ENCODE measurements at regions not wholly inside any gene's neighbourhood (a gene's known extent, or its start where the extent isn't known, plus 50 kb on each side); places are given as distances from the start of the nearest gene placed in this dataset.

DNA sequence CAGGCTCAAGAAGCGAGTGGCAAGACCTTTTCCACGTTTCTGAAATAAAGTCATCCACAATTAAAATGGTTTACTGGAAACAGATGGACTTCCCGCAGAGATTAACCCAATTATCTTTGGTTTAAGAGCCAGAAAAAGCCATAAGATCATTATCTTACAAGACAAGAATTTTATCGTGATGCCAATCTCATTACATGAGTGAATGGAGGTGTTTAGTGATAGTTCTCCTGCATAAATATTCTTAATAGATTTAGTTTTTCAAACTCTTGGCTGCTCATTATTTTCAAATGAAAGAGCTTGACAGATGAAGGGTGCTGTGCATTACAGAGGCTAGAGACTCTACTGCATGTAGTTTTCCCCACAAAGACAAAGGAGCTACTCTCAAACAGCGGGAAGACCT, 1028.4 kb upstream of the PIK3C3 start:
- no peak for TF ChIP-seq CTBP1 (IDR thresholded peaks at IDR 0.05; ENCODE audit: borderline replicate concordance)
- TF ChIP-seq, protein P1, sequence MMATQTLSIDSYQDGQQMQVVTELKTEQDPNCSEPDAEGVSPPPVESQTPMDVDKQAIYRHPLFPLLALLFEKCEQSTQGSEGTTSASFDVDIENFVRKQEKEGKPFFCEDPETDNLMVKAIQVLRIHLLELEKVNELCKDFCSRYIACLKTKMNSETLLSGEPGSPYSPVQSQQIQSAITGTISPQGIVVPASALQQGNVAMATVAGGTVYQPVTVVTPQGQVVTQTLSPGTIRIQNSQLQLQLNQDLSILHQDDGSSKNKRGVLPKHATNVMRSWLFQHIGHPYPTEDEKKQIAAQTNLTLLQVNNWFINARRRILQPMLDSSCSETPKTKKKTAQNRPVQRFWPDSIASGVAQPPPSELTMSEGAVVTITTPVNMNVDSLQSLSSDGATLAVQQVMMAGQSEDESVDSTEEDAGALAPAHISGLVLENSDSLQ (IDR thresholded peaks at IDR 0.05), result no peak
- TF ChIP-seq BHLHE40 (IDR thresholded peaks at IDR 0.05; ENCODE audit: borderline replicate concordance), result no peak
- no peak for TF ChIP-seq ZNF384 (IDR thresholded peaks at IDR 0.05)
- TF ChIP-seq ARNT (IDR thresholded peaks at IDR 0.05), result no peak
- no peak for TF ChIP-seq SP1 (IDR thresholded peaks at IDR 0.05)
- ChIA-PET POLR2A (no interaction called here), CTCF (no interaction called here)
- DNase-seq (ENCODE audit: extremely low spot score), result no peak

DNA sequence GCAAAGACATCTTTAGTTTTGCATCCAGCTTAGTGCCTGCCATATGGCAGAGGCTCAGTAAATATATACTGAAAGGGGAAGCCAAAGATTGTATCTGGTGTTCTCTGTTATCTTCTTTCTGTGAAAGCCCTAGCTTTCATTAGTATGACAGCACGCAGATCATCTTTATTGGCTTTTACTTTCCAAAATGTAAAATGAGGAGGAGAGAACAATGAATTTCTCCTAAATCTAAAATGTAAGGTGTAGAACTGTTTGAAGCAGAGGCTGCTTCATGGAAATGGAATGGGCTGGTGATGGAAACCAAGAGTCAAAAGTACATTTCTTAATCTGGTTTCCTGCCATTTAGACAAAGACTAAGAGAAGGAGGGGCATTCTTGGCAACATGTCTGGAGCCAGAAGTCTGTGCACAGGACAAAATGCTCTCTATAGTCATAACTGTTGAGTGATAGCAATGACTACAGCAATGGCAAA, 1029.9 kb upstream of the PIK3C3 start:
- CTCF ChIA-PET, result interaction anchor here (0.8 kb wide), 1 partner anchor 10 kb away, joined by 3 read pairs; no protein-coding TSS in a partner anchor
- POLR2A ChIA-PET, result no interaction called here
- TF ChIP-seq ELF4 (IDR thresholded peaks at IDR 0.05), result no peak
- TF ChIP-seq HDGF (IDR thresholded peaks at IDR 0.05; ENCODE audit: borderline replicate concordance), result no peak
- no peak for TF ChIP-seq ZNF384 (IDR thresholded peaks at IDR 0.05)
- TF ChIP-seq LEF1 (IDR thresholded peaks at IDR 0.05; ENCODE audit: borderline replicate concordance), result no peak
- TF ChIP-seq FOXM1 (IDR thresholded peaks at IDR 0.05; ENCODE audit: borderline replicate concordance), result no peak
- TF ChIP-seq NFRKB (IDR thresholded peaks at IDR 0.05), result no peak
- TF ChIP-seq FOXA1 (IDR thresholded peaks at IDR 0.05), result no peak
- TF ChIP-seq SP1 (IDR thresholded peaks at IDR 0.05), result no peak
- no peak for DNase-seq (ENCODE audit: extremely low spot score)

DNA sequence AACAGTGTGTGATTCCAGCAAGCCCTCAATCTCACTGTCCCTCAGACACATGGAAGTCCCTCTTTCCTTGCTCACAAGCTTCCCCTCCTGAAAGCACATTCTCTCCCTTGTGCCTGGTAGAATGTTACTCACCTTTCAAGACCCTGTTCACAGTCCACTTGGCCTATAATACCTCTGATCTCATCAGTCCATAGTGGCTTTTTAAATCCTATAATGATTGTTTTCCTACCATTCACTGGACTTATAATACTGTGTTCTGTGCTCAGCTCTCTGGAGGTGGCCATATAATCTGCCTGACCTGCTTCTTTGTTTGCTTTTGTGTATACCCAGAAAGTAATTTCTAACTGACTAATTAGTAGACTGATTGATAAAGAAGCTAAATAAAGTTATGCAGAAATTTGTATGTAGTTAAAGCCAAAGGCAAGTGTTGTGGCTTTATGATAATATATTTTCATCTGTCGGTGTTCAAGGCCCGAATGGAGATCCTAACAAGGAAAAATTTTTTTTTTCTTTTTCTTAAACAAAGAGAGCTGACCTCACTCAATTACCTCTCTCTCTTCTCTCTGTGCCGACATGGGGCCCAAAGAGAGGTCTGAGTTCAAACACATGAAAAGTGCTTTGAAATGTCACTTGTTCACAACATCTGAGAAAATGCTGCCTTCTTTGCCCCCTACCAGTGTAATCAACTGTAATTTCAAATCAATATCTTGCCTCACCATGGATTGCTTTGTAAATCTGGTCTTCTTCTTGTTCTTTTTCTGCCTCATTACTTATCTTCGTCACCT, 1033.0 kb upstream of the PIK3C3 start:
- ChIA-PET POLR2A (no interaction called here), CTCF (interaction anchor here (0.7 to 1.2 kb wide), 2 partner anchors 13 kb away, joined by 3 read pairs; no protein-coding TSS in a partner anchor)
- TF ChIP-seq FOXK2 (IDR thresholded peaks at IDR 0.05) (no peak), ARNT (IDR thresholded peaks at IDR 0.05) (no peak), CTBP1 (IDR thresholded peaks at IDR 0.05; ENCODE audit: borderline replicate concordance) (no peak), FOXM1 (IDR thresholded peaks at IDR 0.05; ENCODE audit: borderline replicate concordance) (no peak), NFRKB (IDR thresholded peaks at IDR 0.05) (no peak), SUZ12 (IDR thresholded peaks at IDR 0.05) (no peak), ELF4 (IDR thresholded peaks at IDR 0.05) (no peak)
- no peak for DNase-seq (ENCODE audit: extremely low spot score)

DNA sequence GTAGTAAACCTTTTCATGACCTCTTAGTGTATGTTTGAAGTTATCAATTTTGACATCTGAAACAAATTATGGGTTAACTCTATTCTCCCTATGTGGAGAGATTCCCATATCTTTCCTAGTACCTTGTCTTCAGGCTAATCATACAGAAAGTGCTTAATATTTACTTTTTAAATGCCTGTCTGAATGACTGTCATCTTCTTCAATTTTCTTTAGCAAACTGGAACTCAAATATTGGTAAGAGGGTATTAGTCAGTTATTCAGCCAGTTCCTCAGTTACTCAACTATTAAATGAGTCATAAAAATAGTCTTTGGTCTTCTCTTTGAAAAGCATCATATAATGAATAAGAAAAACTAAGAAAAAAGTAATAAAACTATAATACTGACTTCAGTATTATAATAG, 1038.0 kb upstream of the PIK3C3 start:
- no peak for TF ChIP-seq SUZ12 (IDR thresholded peaks at IDR 0.05)
- TF ChIP-seq ZNF384 (IDR thresholded peaks at IDR 0.05), result no peak
- TF ChIP-seq CTBP1 (IDR thresholded peaks at IDR 0.05; ENCODE audit: borderline replicate concordance), result no peak
- TF ChIP-seq ELF4 (IDR thresholded peaks at IDR 0.05), result no peak
- TF ChIP-seq BHLHE40 (IDR thresholded peaks at IDR 0.05; ENCODE audit: borderline replicate concordance), result no peak
- no peak for TF ChIP-seq ARNT (IDR thresholded peaks at IDR 0.05)
- TF ChIP-seq TARDBP (IDR thresholded peaks at IDR 0.05), result no peak
- no peak for TF ChIP-seq HDGF (IDR thresholded peaks at IDR 0.05; ENCODE audit: borderline replicate concordance)
- no peak for TF ChIP-seq NFRKB (IDR thresholded peaks at IDR 0.05)
- no peak for TF ChIP-seq FOXM1 (IDR thresholded peaks at IDR 0.05; ENCODE audit: borderline replicate concordance)
- TF ChIP-seq, protein P1 (IDR thresholded peaks at IDR 0.05), result no peak
- no peak for TF ChIP-seq FOXA1 (IDR thresholded peaks at IDR 0.05)
- TF ChIP-seq FOXK2 (IDR thresholded peaks at IDR 0.05), result no peak
- TF ChIP-seq LEF1 (IDR thresholded peaks at IDR 0.05; ENCODE audit: borderline replicate concordance), result no peak
- no peak for TF ChIP-seq SP1 (IDR thresholded peaks at IDR 0.05)
- POLR2A ChIA-PET, result no interaction called here
- CTCF ChIA-PET, result no interaction called here
- DNase-seq (ENCODE audit: extremely low spot score), result no peak

DNA sequence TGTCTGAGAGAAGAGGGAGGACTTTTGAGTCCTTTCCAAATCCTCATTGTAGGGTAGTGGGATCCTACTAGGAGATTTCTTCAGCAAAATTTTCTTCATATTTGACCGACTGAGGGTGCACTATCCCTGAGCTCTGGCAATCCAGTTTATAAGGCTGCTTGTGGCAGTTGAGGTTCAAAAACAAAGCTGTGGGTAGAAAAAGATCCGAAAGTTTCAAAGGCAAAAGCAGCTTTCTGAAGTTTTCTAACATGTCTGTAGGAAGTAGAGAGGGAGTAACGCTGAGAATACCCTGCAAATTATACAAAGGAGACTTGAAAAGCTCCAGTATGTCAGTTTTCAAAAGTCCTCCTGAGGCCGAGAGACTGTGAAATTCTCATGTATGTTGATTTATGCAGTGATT, 1039.3 kb upstream of the PIK3C3 start:
- ChIA-PET POLR2A (no interaction called here), CTCF (interaction anchor here (1.4 kb wide), 1 partner anchor 19 kb away, joined by 4 read pairs; no protein-coding TSS in a partner anchor)
- DNase-seq (ENCODE audit: extremely low spot score), result no peak
- no peak for TF ChIP-seq LEF1 (IDR thresholded peaks at IDR 0.05; ENCODE audit: borderline replicate concordance)
- TF ChIP-seq SUZ12 (IDR thresholded peaks at IDR 0.05), result no peak
- no peak for TF ChIP-seq BHLHE40 (IDR thresholded peaks at IDR 0.05; ENCODE audit: borderline replicate concordance)
- TF ChIP-seq HDGF (IDR thresholded peaks at IDR 0.05; ENCODE audit: borderline replicate concordance), result no peak
- TF ChIP-seq, protein P1 (IDR thresholded peaks at IDR 0.05), result no peak
- no peak for TF ChIP-seq L3MBTL2 (conservative IDR thresholded peaks at IDR 0.05)
- no peak for TF ChIP-seq FOXM1 (IDR thresholded peaks at IDR 0.05; ENCODE audit: borderline replicate concordance)
- no peak for TF ChIP-seq FOXA1 (IDR thresholded peaks at IDR 0.05)
- TF ChIP-seq NFRKB (IDR thresholded peaks at IDR 0.05), result no peak

DNA sequence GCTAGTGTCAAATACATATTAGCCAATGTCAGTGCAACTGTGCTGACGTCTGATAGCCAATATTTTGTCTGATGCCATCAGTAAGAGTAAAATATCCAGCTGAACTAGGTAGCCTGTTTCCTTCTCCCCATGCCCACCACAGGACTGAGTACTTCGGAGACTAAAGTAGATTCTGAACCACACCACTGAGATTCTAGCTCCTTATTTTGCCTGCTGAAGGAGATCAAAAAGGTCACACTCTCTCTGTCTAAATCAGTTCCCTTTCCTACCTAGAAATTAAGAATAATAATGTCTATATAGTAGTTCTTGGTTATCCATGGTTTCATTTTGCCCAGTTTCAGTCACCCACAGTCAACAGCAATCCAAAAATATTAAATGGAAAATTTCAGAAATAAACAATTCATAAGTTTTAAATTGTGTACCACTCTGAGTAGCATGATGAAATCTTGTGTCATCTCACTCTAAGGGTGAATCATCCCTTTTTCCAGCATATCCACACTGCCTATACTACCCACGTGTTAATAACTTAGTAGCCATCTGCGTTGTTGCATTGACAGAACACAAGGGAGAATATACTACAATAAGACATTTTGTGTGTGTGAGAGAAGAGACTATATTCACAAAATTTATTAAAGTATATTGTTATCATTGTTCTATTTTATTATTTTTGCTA, 1043.3 kb upstream of the PIK3C3 start:
- no peak for DNase-seq (ENCODE audit: extremely low spot score)
- POLR2A ChIA-PET, result interaction anchor here (1.0 kb wide), 1 partner anchor 17 kb away, joined by 3 read pairs; no protein-coding TSS in a partner anchor
- TF ChIP-seq ELF4 (IDR thresholded peaks at IDR 0.05) (no peak), SUZ12 (IDR thresholded peaks at IDR 0.05) (no peak), TARDBP (IDR thresholded peaks at IDR 0.05) (no peak), FOXA1 (IDR thresholded peaks at IDR 0.05) (no peak), ARNT (IDR thresholded peaks at IDR 0.05) (no peak)
- CTCF ChIA-PET, result no interaction called here

All from HEK293T (cell line).